HG03469 (cell line): ENCODE measurements at regions not wholly inside any gene's neighbourhood (a gene's known extent, or its start where the extent isn't known, plus 50 kb on each side); places are given as distances from the start of the nearest gene placed in this dataset.

Source experiments
- ATAC-seq: cut with Tn5 transposase; IDR thresholded peaks from one replicate; pipeline ENCODE4 v1.9.1; 2021; ENCODE audit warnings: mild to moderate bottlenecking, moderate library complexity, moderate number of reproducible peaks; ENCODE audit not compliant: unreplicated experiment

DNA sequence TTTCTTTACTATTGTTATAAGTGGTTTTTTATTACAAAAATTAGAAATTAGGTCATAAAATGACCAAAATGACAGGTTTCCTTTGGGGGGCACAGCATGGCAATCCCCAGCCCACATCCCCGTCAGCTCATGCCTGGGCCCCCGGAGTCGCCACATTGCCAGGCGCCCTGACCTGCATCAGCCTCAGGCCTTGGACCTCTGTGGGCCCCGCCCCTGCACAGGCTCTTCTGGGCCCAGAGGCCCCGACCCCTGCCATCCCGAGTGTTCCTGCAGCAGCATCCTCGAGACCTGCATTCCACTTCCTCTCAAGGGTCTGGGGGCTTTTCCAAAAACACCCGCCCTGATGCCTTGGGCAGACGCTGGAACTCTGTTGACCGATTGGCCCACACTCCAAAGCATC, 391.1 kb upstream of the MGMT start:
- no peak for ATAC-seq

DNA sequence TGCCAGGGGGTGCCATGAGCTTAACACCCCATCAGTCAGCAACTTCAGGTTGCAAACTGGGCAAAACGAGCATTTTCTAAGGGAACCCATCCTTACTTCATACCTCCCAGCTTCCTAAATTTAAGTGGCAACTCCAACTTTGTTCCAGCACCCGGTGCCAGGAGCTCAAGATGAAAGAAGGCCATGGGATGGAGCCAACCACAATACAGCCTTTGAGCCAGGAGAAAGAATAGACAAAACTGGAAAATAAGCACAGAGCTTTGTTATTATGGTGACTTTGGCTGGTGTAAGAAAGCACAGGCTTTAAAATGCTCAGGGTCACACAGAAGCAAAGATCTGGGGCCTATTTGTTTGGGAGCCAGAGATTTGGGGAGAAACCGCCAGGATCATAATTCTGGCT, 388.7 kb upstream of the MGMT start:
- no peak for ATAC-seq

DNA sequence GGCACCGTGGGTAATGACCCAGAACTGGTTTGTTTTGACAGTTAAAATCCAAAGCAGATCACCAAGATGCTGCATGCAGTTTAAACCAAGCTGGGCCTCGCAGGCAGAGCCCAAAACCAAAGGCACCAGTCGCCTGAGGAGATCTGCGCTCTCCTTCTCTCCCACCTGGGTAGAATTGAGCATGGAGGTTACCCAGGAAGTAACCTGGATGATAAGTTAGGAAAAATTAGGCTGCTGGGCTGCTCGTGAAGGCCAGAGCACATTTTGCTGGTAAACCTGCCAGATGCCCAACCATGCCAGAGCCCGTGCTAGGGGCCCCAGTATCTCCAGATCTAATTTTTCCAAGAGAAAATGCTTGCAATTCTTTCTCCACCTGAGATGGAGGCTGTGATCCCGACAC, 388.3 kb upstream of the MGMT start:
- no peak for ATAC-seq

DNA sequence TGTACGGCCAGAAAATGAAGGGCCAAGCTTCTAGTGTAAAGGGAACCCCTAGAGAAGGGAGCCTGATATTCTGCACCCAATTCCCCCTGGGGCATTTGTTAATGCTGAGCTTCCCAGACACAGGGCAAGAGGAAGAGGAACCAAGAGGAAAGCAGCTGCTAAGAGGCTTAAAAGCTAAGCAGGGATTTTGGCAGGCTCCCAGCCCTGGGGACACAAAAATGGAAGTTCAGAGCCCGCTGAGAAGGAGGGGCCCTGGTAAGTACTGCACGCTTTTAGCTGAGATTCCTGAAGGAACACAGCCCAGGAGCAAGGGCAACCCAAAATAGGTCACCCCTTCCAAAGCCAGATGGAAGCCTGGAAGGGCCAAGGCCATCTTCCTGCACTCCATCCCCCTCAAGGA, 387.3 kb upstream of the MGMT start:
- no peak for ATAC-seq

DNA sequence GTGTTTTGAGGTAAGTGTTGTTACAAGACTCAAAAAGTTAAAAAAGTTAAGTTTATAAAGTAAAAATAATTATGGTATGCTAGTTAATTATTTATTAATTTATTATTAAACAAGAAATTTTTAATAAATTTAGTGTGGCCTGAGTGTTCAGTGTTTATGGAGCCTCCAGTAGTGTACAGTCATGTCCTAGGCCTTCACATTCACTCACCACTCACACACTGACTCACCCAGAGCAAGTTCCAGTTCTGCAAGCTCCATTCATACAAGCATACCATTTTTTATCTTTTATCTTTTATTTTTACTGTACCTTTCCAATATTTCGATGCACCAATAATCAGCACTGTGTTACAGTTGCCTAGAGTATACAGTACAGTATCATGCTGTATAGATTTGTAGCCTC, 381.2 kb upstream of the MGMT start:
- no peak for ATAC-seq

DNA sequence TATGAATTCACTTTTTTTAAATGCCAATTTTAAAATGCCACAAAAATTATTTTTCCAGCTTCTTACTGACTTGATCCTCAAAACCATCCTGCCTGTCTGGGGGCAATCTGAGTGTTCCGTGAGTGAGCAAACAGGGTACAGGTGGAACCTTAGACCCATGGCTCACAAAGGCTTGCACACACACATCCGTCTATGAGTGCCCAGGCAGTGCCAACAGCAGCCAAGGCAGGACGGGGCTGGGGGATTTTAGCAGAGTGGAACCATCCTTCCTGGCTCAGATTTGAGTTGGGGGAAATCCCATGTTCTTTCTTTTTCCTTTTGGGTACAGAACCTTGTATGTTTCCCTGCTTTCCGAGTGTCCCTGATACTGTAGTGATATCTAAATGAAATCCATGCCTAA, 377.7 kb upstream of the MGMT start:
- no peak for ATAC-seq

DNA sequence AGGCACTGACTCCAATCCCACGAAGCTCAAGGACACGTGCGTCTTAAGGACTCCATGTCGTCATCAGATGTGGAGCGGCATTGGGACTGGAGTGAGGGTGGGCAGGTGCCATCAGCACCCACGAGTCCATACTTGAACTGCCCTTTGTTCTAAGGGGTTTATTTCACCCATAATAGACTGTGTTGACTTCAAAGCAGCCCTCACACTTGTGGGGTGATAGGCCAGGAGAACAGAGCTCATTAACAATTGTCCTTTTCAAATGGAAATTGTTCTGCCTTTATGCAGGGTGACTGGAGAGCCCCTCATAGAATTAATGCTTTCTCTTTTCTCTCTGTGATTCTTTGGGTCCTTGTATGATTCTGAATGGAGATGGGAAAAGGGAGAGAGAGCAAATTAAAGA, 376.9 kb upstream of the MGMT start:
- ATAC-seq: no peak

DNA sequence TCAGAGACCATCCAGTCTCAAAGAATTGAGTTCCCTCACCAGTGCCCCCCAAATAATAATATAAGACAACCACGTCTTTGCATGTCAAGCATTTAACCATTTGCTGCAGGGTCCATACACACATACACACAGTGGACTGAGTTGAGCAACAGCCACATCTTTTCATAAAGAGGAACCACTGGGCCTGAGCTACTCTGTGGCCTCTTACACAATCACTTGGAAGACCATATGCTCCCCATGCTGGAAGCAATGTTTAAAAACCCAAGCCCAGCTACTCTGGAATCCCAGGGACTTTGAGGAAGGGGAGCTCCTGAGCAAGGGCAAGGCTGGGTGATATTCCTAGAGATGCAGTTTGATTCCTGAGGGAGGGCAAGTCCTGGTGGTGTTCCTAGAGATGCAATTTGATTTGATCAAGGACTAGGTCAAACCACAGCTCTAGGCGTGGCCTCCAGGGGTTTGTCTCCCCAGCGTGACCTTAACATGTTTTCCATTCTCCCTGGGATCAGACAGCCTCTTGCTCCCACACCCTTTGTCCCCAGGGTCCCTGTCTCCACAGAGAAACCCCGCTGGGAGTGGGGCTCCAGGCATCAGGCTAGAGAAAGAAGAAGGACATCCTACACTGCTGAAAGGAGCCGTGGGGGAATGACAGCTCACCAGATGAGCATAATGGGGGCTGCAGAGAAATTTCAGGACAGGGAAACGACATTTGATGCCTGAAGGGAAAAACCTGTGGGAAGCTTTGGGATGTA, 376.2 kb upstream of the MGMT start:
- ATAC-seq: no peak

DNA sequence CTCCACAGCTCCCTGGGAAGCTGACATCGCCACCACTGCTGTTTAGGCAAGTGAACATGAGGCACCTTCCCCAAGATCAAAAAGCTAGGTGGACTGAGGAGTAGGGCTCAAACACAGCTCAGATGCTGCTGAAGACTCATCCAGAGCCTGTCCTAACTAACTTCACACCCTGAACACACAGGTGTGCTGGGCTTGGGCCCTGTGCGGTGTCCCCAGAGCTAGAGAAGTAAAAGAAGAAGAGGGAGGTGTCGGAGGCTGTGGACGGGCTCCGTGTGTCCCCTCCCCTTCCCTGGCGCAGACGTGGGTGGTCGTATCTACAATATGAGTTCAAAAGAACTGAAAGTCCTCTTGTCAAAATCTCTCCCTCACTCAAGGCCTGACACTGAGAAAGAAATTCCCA, 373.4 kb upstream of the MGMT start:
- no peak for ATAC-seq

DNA sequence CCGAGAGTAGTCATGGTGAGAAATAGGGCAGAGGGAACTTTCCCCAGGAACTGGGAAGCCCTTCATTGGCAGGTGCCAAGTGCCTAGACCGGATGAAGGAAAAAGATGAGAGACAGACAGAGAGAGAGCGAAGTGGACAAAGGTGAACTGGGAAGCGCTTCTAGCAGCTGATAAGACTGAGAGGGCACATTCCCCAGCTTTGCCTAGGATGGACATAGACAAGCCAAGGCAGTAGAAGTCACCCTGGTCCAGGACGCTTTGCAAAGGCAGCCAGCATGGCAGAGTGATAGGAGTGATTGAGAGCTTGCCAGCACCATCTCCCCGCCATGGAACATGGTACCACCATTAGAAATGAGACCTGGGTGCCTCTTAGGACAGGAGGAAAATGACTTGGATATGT, 372.8 kb upstream of the MGMT start:
- no peak for ATAC-seq

DNA sequence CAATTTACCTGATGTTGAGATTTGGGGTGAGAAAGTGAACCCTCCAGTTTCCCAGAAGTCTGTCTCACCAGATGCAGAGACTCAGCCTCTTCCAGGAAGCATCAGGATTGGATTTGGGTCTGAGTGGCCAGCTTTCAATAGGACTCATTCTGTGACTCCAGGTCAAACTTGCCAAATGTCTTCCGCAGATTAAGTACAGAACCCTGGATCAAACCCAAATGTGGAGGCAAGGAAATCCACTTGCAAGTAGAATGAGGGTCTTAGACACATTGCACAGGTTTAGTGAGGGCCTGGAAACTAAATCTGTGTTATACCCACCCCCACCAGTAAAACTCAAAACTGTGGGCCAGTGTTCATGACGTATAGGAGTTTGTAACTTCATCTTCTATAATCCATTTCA, 372.2 kb upstream of the MGMT start:
- no peak for ATAC-seq

DNA sequence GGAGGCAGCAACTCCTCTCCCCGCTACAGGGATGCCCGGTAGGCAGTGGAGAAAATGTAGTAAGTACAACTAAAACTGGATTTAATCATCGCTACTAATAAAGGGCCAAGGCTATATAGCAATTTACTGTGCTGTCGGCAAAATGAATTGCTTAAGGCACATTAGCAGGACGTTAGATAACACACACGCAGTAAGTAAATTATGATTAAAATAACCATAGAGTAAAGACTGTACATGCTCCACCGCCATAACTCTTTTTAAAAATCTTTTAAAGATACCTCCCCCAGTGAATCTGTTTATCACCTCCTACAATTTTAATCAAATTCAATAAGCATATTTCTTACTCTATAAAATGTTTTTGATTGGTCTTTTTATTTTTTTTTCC, 371.4 kb upstream of the MGMT start:
- no peak for ATAC-seq

DNA sequence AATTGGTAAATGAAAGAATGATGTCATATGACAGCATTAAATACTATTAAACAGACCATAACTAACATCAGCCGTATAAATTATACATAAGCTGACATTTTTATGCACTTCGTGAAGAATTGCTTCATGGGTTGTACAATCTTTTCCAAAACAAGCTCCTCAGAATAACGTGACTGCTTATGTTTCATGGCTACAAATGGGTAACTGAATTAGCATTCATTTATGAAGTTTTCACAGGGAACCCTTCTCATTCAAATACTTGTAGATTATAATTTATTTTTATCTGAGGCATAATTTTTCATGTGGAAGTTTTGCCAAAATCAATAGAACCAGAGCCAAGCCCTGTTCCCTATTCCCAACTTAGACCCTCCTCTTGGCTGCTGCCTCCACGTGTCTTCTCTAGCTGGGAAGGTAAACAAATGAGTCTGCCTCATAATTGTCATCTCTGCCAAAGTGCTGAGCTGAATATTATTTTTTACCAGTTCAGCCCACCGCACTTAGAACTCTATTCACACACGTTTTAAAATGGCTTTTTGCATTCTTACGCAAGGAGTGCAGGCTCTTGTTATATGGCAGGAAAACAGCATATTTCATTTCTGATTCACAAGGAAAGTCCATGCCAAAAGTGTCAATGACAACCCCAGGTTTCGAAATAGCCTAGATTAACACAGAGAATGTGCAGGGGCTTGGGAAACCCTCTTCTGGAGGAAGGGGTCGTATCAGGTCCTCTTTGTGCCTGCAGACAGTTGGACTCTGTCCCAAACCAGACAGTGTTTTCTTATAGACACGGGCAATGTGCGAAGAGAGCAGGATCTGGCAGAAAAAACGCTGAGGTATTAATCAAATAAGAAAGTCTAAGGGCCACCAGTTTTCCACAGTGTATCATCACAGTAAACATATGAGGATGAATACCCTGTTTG, 370.7 kb upstream of the MGMT start:
- no peak for ATAC-seq

DNA sequence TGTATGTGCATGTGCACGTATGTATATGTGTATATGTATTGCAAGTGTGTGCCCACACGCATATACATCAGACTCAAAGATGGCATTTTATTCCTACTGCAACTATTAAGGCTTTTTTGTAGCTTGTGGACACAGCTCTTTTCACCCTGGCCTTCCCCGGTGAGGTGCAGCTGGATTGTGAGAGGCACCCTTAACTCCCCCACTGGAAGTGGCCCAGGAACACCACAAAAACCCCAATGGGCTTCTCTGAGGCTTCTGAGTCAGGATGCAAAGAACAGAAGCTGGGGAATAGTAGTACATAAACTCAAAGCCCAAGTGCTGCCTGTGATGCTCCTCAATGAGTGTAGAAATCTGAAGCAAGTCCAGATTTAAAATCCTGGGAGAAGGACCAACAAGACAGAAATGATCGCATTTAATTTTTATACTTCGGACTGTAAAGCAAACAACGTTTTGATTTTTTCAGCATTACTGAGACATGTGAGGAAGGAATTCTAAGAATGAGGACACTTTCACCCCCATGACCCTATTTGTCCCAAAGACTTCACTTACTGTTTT, 369.2 kb upstream of the MGMT start:
- ATAC-seq: no peak

DNA sequence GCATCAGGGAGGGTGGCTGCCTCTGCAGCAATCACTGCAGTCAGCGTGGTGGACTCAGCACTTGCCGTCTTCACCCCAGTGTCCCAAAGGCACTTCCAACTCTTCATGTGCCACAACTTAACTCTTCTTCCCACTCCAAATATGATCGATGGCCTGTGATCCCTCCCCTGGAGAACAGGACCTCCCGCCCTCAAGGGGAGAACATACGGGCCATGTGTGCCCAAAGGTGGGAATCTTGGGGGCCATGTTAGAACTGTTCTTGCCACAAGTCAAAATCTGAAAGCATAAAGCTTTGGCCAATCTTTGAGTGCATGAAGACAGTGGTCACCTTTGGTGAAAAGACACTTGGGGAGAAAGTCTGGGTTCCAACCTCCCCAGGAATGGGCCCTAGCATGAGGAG, 368.5 kb upstream of the MGMT start:
- no peak for ATAC-seq

DNA sequence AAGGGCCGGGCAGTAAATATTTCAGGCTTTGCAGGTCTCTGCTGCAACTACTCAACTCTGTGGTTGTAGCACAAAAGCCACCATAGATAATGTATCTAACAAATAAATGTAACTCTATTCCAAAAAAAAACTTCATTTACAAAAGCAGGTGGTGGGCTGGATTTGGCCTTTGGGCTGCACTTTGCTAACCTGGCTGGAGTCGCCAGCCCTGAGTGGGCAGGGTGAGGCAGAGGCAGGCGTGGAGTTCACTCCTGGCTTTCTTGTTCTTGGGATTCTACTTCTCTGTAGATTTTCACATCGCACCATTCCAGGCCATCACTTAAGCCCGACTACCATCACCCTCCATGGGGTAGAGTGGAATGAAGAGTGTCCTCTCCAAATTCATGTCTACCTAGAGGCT, 367.6 kb upstream of the MGMT start:
- no peak for ATAC-seq

DNA sequence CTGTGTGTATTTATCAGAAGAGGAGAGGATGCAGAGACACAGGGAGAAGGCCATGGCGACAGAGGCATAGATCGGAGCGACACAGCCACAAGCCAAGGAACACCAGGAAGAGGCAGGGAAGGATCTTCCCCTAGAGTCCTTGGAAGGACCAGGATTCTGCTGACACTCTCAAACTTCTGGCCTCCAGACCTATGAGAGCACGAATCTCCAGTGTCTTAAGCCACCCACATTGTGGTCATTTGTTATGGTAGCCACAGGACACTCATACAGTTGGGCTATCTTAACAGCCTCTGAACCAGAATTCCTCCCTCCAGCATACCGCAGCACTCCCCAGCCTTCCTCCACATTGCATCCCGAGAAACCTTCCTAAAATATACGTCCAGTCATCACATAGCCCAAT, 367.0 kb upstream of the MGMT start:
- ATAC-seq: no peak

DNA sequence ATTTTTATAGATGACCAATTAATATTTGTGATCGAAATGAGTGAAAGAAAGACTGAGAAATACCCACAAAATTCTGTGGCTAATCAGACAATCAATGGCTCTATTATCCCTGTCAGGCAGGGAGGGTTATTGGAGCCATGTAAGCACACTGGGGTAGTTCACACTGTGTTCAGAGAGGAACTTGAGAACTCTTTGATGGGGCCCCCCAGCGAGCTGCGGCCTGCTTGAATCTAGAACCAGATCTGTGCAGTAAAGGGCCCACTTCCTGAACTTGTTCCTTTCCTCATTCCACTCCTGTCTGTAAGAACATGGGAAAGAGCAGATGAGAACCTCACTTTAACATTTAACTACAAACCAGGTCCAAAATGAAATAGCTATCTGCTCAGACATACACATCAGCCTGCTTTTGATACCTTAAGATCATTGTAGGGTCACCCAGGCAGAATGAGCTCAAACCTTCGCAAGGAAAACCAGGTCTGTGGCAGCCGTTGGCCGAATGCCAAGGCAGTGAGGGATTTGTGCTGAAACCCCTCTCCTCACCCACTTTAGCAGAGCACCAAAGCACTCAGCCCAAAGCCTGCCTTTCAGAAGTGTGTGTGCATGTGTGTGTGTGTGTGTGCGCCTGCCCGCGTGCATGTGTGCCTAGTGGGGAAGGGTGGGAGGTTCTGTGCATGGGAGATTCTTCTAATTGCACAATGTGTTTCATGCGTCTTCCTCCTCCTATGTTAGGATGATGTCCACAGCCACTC, 365.6 kb upstream of the MGMT start:
- ATAC-seq: no peak

DNA sequence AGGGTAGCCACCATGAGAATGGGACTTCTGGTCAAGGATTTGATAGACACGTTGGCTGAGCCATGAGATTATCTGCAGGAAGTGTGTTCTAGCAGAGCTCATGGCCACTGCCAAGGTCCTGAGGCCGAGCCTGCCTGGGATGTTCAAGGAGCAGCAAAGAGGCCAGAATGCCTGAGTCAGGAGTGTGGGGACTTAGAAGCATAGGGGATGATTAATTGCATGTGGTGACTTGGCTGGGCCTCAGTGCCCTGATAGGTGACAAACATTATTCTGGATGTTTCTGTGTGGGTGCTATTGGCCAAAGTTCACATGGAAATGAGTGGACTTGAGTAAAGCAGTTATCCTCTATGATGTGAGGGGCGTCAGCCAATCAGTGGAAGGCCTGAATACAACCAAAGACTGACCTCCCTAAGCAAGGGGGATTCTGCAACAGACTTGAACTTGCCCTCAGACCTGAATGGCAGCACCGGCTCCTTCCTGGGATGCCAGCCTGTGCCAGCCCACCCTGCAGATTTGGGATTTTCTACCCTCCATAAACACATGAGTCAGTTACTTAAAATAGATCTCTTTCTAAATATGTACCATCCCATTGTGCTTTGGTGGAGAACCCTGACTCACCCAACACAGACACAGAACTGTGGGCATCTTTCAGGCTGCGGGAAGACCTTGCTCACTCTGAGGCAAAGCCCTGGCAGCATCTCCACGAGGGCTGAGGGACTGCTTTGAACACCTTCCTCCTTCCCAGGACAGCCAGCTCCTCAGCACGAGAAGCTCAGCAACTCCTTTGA, 363.9 kb upstream of the MGMT start:
- ATAC-seq: no peak

DNA sequence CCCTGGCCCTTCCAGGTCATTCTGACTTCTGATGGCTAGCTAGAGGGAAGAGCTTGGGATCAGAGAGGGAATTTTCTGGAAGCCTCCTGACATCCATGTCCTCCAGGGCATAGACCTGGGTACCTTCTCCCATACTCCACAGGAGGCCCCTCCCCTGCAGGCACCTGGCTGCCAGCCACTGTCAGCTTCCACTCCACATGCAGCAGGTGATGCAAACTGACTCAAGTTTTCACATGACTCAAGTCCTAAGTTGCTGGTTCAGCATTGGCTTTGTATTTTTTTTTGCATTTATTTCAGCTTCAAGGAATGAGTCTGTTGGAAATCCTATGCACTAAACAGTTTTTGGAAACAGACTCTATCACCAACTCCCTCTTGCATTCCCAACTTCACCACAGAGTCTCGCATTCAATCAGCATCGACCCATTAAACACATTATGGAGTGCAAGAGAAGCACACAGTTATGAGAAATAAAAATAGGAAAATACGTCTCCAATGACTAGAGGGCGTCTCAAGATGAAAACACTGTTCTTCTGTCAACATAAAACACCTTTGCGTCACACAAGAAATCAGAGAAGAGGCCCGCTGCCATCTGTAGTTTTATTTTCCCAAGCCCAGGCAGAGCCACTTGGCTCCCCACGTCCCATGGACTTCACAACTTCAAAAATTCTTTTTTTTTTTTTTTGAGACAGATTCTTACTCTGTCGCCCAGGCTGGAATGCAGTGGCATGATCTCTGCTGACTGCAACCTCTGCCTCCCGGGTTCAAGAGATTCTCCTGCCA, 362.6 kb upstream of the MGMT start:
- ATAC-seq: no peak
